ENCODE measurements at regions not wholly inside any gene's neighbourhood (a gene's known extent, or its start where the extent isn't known, plus 50 kb on each side); places are given as distances from the start of the nearest gene placed in this dataset.

GRCh38 chr16:47866423-47866822 lies 289.4 kb downstream of the ABCC12 start:
- no peak for DNase-seq (ENCODE audit: low spot score)
- H3K9me3 Mint-ChIP-seq, result peaks cover 2% of the 10 kb centered on the region
- H3K27ac Mint-ChIP-seq, result no peak overlapping the region
- no peaks in the 10 kb centered on the region for H4K20me1 ChIP-seq (replicated peaks; ENCODE audit: insufficient read depth)
- no peaks in the 10 kb centered on the region for H3K79me2 ChIP-seq (replicated peaks; ENCODE audit: insufficient read depth)
- peaks cover 9% of the 10 kb centered on the region for H3K9me2 ChIP-seq (ENCODE audit: insufficient read depth)
- H3K4me3 ChIP-seq, result no peak overlapping the region
- TF ChIP-seq EZH2 (IDR thresholded peaks at IDR 0.05; ENCODE audit: low read depth, unreplicated experiment) (no peak), POLR2AphosphoS5 (IDR thresholded peaks at IDR 0.05; ENCODE audit: low read depth) (no peak), CTCF (conservative IDR thresholded peaks at IDR 0.05; ENCODE audit: low read depth in 2 of 2) (no peak), CREB1 (CRISPR knock-in tag; IDR thresholded peaks at IDR 0.05; ENCODE audit: low read depth) (no peak), STAT1 (IDR thresholded peaks at IDR 0.05; ENCODE audit: unreplicated experiment) (no peak), EZH2phosphoT487 (IDR thresholded peaks at IDR 0.05; ENCODE audit: unreplicated experiment) (no peak), ZNF331 (CRISPR knock-in tag; IDR thresholded peaks at IDR 0.05; ENCODE audit: low read depth) (no peak)
- H3K27me3 ChIP-seq (ENCODE audit: insufficient read depth), result no peaks in the 10 kb centered on the region
- no peaks in the 10 kb centered on the region for H3K27me3 Mint-ChIP-seq (ENCODE audit: insufficient read depth, low read depth, poor library complexity)
- H3K4me1 Mint-ChIP-seq, result peaks cover 6% of the 10 kb centered on the region
- ATAC-seq, result no peak
- no peak overlapping the region for H3K4me2 ChIP-seq
- H3K4me3 Mint-ChIP-seq, result no peak overlapping the region
- peak overlapping the region; percentile 45 for H2AFZ ChIP-seq
- H3K36me3 Mint-ChIP-seq (ENCODE audit: low read depth), result no peaks in the 10 kb centered on the region
- H3K4me1 ChIP-seq (ENCODE audit: insufficient read depth), result peaks cover 17% of the 10 kb centered on the region
- no peak overlapping the region for H3K27ac ChIP-seq (ENCODE audit: low read depth)
- no peaks in the 10 kb centered on the region for H3K36me3 ChIP-seq (ENCODE audit: insufficient read depth)
- no peaks in the 10 kb centered on the region for H3F3A ChIP-seq (replicated peaks; ENCODE audit: low read depth)

- H3K27me3 Mint-ChIP-seq (ENCODE audit: insufficient read depth, low read depth, poor library complexity), result no peaks in the 10 kb centered on the region
Measured at GRCh38 chr16:47865337-47865855, 290.4 kb downstream of the ABCC12 start.

More at GRCh38 chr16:47865337-47865855, 290.4 kb downstream of the ABCC12 start:
- Histone ChIP-seq H3K79me2 (replicated peaks; ENCODE audit: insufficient read depth) (no peaks in the 10 kb centered on the region), H3K36me3 (ENCODE audit: insufficient read depth) (no peaks in the 10 kb centered on the region), H3K27ac (ENCODE audit: low read depth) (peak overlapping the region; percentile 55; the same call in 1 of the 2 replicates), H2AFZ (no peak overlapping the region), H3K4me1 (ENCODE audit: insufficient read depth) (peaks cover 17% of the 10 kb centered on the region), H3K9me2 (ENCODE audit: insufficient read depth) (peaks cover 9% of the 10 kb centered on the region), H3F3A (replicated peaks; ENCODE audit: low read depth) (no peaks in the 10 kb centered on the region), H4K20me1 (replicated peaks; ENCODE audit: insufficient read depth) (no peaks in the 10 kb centered on the region), H3K4me3 (no peak overlapping the region), H3K4me2 (0 out of 2 replicates have a peak overlapping the region, but pooled peaks have one; percentile 7), H3K27me3 (ENCODE audit: insufficient read depth) (no peaks in the 10 kb centered on the region)
- ATAC-seq (no peak), DNase-seq (ENCODE audit: low spot score) (no peak)
- H3K36me3 Mint-ChIP-seq (ENCODE audit: low read depth), result no peaks in the 10 kb centered on the region
- no peak overlapping the region for H3K4me3 Mint-ChIP-seq
- H3K4me1 Mint-ChIP-seq, result peaks cover 6% of the 10 kb centered on the region
- no peak overlapping the region for H3K27ac Mint-ChIP-seq
- peaks cover 2% of the 10 kb centered on the region for H3K9me3 Mint-ChIP-seq
- no peak for TF ChIP-seq CREB1 (CRISPR knock-in tag; IDR thresholded peaks at IDR 0.05; ENCODE audit: low read depth)
- no peak for TF ChIP-seq REST (IDR thresholded peaks at IDR 0.05; ENCODE audit: unreplicated experiment)
- TF ChIP-seq CTCF (conservative IDR thresholded peaks at IDR 0.05; ENCODE audit: low read depth in 2 of 2), result no peak
- TF ChIP-seq EZH2 (IDR thresholded peaks at IDR 0.05; ENCODE audit: low read depth, unreplicated experiment), result no peak
- no peak for TF ChIP-seq STAT1 (IDR thresholded peaks at IDR 0.05; ENCODE audit: unreplicated experiment)
- no peak for TF ChIP-seq ZNF331 (CRISPR knock-in tag; IDR thresholded peaks at IDR 0.05; ENCODE audit: low read depth)
- no peak for TF ChIP-seq JUNB (IDR thresholded peaks at IDR 0.05; ENCODE audit: unreplicated experiment)
